Liver (tissue), 8 donors: ENCODE measurements at regions not wholly inside any gene's neighbourhood (a gene's known extent, or its start where the extent isn't known, plus 50 kb on each side); places are given as distances from the start of the nearest gene placed in this dataset.

ENCODE experiments used
- DNase-seq: peaks from one replicate; pipeline ENCODE4 v3.0.0-alpha.2; 2017; ENCODE audit warnings: low spot score
- H3K27ac ChIP-seq, 2 donors: one replicate each; pipeline ENCODE4 v1.7.0; 2013; ENCODE audit warnings: inconsistent platforms in 2 of 2, low read length in 2 of 2, control low read depth in 1 of 2, low read depth in 1 of 2, mild to moderate bottlenecking in 1 of 2
- H3K27me3 ChIP-seq, 4 donors: one replicate each; pipeline versions ENCODE4 v1.6.1 to v1.7.0; 2013; ENCODE audit warnings: low read length in 3 of 4, inconsistent platforms in 1 of 4, mild to moderate bottlenecking in 1 of 4, moderate library complexity in 1 of 4; ENCODE audit not compliant: control insufficient read depth in 4 of 4, insufficient read depth in 4 of 4
- H3K36me3 ChIP-seq, 4 donors: one replicate each; pipeline versions ENCODE4 v1.6.1 to v1.7.0; 2013; ENCODE audit warnings: low read length in 3 of 4, mild to moderate bottlenecking in 3 of 4, low read depth in 1 of 4, moderate library complexity in 1 of 4; ENCODE audit not compliant: control insufficient read depth in 4 of 4, insufficient read depth in 3 of 4
- H3K4me1 ChIP-seq, 4 donors: one replicate each; pipeline versions ENCODE4 v1.6.1 to v1.7.0; 2013; ENCODE audit warnings: low read length in 3 of 4, mild to moderate bottlenecking in 3 of 4, moderate library complexity in 1 of 4; ENCODE audit not compliant: control insufficient read depth in 4 of 4, insufficient read depth in 4 of 4
- H3K4me3 ChIP-seq, 3 donors: one replicate each; pipeline versions ENCODE4 v1.6.1 to v1.7.0; 2013; ENCODE audit warnings: low read length in 3 of 3, control low read depth in 1 of 3, low read depth in 1 of 3, mild to moderate bottlenecking in 1 of 3
- H3K9ac ChIP-seq, 2 donors: one replicate each; pipeline ENCODE4 v1.7.0; 2013; ENCODE audit warnings: low read length in 2 of 2, mild to moderate bottlenecking in 2 of 2, moderate library complexity in 2 of 2, control low read depth in 1 of 2, low read depth in 1 of 2
- H3K9me3 ChIP-seq, 4 donors: one replicate each; pipeline versions ENCODE4 v1.6.1 to v1.7.0; 2013; ENCODE audit warnings: low read length in 3 of 4; ENCODE audit not compliant: control insufficient read depth in 4 of 4
- ATF3 ChIP-seq: IDR thresholded peaks from 2 replicates; pipeline ENCODE4 v1.6.1; 2016; ENCODE audit warnings: antibody characterized with exemption
- CTCF ChIP-seq: fragments of 150-350 bp; IDR thresholded peaks from 2 replicates; pipeline ENCODE4 v1.5.1; 2017; ENCODE audit warnings: improper control_type of control experiment, low read depth, low read length; ENCODE audit not compliant: missing input control
- EGR1 ChIP-seq, 2 donors: IDR thresholded peaks; 2 replicates each; pipeline ENCODE4 v1.6.1; 2016 to 2018; ENCODE audit warnings: antibody characterized with exemption in 2 of 2, low read depth in 2 of 2
- FOXA1 ChIP-seq: IDR thresholded peaks from 2 replicates; pipeline ENCODE4 v1.6.1; 2016; ENCODE audit warnings: antibody characterized with exemption
- GABPA ChIP-seq, 2 donors: IDR thresholded peaks in 1 of 2; conservative IDR thresholded peaks in 1 of 2; 2 replicates each; pipeline ENCODE4 v1.6.1; 2016; ENCODE audit warnings: antibody characterized with exemption in 2 of 2, mild to moderate bottlenecking in 1 of 2, moderate library complexity in 1 of 2
- HNF4G ChIP-seq: IDR thresholded peaks from 2 replicates; pipeline ENCODE4 v1.6.1; 2016; ENCODE audit warnings: antibody characterized with exemption
- JUND ChIP-seq, 2 donors: IDR thresholded peaks; 2 replicates each; pipeline ENCODE4 v1.6.1; 2016; ENCODE audit warnings: antibody characterized with exemption in 2 of 2
- MAX ChIP-seq: IDR thresholded peaks from 2 replicates; pipeline ENCODE4 v1.6.1; 2016; ENCODE audit warnings: antibody characterized with exemption
- NR2F2 ChIP-seq: IDR thresholded peaks from 2 replicates; pipeline ENCODE4 v1.6.1; 2016; ENCODE audit warnings: antibody characterized with exemption
- RAD21 ChIP-seq, 2 donors: IDR thresholded peaks; 2 replicates each; pipeline ENCODE4 v1.6.1; 2016; ENCODE audit warnings: antibody characterized with exemption in 2 of 2, mild to moderate bottlenecking in 2 of 2
- RXRA ChIP-seq, 2 donors: IDR thresholded peaks; 2 replicates each; pipeline ENCODE4 v1.6.1; 2017 to 2018; ENCODE audit warnings: antibody characterized with exemption in 2 of 2, mild to moderate bottlenecking in 1 of 2
- SP1 ChIP-seq: IDR thresholded peaks from 2 replicates; pipeline ENCODE4 v1.6.1; 2018; ENCODE audit warnings: antibody characterized with exemption, mild to moderate bottlenecking
- TAF1 ChIP-seq: conservative IDR thresholded peaks from 2 replicates; pipeline ENCODE4 v1.6.1; 2016; ENCODE audit warnings: antibody characterized with exemption, mild to moderate bottlenecking
- YY1 ChIP-seq: IDR thresholded peaks from 2 replicates; pipeline ENCODE4 v1.6.1; 2016; ENCODE audit warnings: antibody characterized with exemption, mild to moderate bottlenecking
- ZBTB33 ChIP-seq: IDR thresholded peaks from 2 replicates; pipeline ENCODE4 v1.6.1; 2016; ENCODE audit warnings: antibody characterized with exemption
- WGBS: extraction: QIAGEN DNeasy Blood & Tissue Kit; methylation state at CpG from one replicate; pipeline ENCODE4 v1.1.7; 2013; 5-methylcytosine and 5-hydroxymethylcytosine counted together
- donor health status: healthy.
- donor health status: healthy.
- donor health status: healthy.
- donor health status: healthy.
- donor health status: healthy.

- Histone ChIP-seq H3K9me3 (no peaks in the 10 kb centered on the region), H3K27ac (no peak overlapping the region), H3K9ac (no peak overlapping the region), H3K36me3 (no peaks in the 10 kb centered on the region), H3K4me1 (peaks cover 0 to 5% (median 2%) of the 10 kb centered on the region in 4 donors), H3K4me3 (no peak overlapping the region), H3K27me3 (no peaks in the 10 kb centered on the region)
- 58% methylated on average over 3 of the region's 3 CpGs for WGBS
- TF ChIP-seq JUND (IDR thresholded peaks at IDR 0.05) (no peak), ZBTB33 (no peak), FOXA1 (no peak), GABPA (IDR thresholded peaks at IDR 0.05 in 1 of 2, conservative IDR thresholded peaks at IDR 0.05 in 1 of 2) (no peak), YY1 (no peak), MAX (no peak), ATF3 (no peak), TAF1 (no peak), EGR1 (IDR thresholded peaks at IDR 0.05; ENCODE audit: low read depth in 2 of 2) (no peak), NR2F2 (no peak), SP1 (no peak), HNF4G (no peak), RXRA (IDR thresholded peaks at IDR 0.05) (no peak), CTCF (no peak)
- no peak for DNase-seq
Measured at GRCh38 chr9:74322661-74323314, 174.3 kb upstream of the RORB start.

GRCh38 chr9:74330487-74331214 is 166.5 kb upstream of the RORB start:
- WGBS, result 83% methylated on average over 2 of the region's 2 CpGs
- peaks cover 2 to 10% (median 3%) of the 10 kb centered on the region in 4 donors for H3K4me1 ChIP-seq
- TF ChIP-seq RXRA (IDR thresholded peaks at IDR 0.05) (no peak), ATF3 (no peak), RAD21 (IDR thresholded peaks at IDR 0.05) (no peak), YY1 (no peak), GABPA (IDR thresholded peaks at IDR 0.05 in 1 of 2, conservative IDR thresholded peaks at IDR 0.05 in 1 of 2) (no peak)

More at GRCh38 chr9:74330487-74331214, 166.5 kb upstream of the RORB start:
- no peaks in the 10 kb centered on the region for H3K9me3 ChIP-seq
- H3K4me3 ChIP-seq, result no peak overlapping the region
- H3K9ac ChIP-seq, result no peak overlapping the region
- no peaks in the 10 kb centered on the region for H3K36me3 ChIP-seq
- no peaks in the 10 kb centered on the region for H3K27me3 ChIP-seq
- H3K27ac ChIP-seq, result no peak overlapping the region
- DNase-seq, result no peak
